ENCODE measurements at regions not wholly inside any gene's neighbourhood (a gene's known extent, or its start where the extent isn't known, plus 50 kb on each side); places are given as distances from the start of the nearest gene placed in this dataset.

GRCh38 chr21:19832551-19832950 lies 1165.7 kb upstream of the NCAM2 start:
- DNase-seq = no peak

DNA sequence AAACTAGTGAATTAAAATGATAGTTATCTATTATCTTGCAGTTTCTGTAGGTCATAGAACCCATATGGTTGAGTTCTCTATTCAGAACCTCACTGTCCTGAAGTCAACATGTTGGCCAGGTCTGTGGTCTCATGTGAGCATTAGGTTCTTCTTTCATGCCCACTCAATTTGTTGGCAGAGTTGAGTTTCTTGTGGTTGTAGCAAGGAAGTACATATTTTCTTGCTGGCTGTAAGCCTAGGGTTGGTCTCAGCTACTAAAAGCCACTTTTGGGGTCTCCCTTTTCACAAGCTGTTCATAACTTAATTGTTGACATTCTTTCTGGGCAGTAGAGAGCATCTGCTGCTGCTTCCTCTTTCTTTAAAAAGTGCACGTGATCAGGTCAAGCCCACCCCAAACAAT lies 1165.1 kb upstream of the NCAM2 start:
- no peak for DNase-seq

GRCh38 chr21:19842601-19843000 lies 1155.6 kb upstream of the NCAM2 start:
- DNase-seq = no peak

GRCh38 chr21:19844334-19844733 lies 1153.9 kb upstream of the NCAM2 start:
- DNase-seq = no peak

- DNase-seq = no peak
Observed at GRCh38 chr21:19850157-19850556, 1148.1 kb upstream of the NCAM2 start.

GRCh38 chr21:19853061-19853460 lies 1145.1 kb upstream of the NCAM2 start:
- no peak for DNase-seq

GRCh38 chr21:19853709-19854575 lies 1144.3 kb upstream of the NCAM2 start:
- DNase-seq = no peak

- no peak for DNase-seq
Observed at GRCh38 chr21:19855522-19855921, 1142.7 kb upstream of the NCAM2 start.

GRCh38 chr21:19864476-19864875 lies 1133.7 kb upstream of the NCAM2 start:
- DNase-seq = no peak

DNA sequence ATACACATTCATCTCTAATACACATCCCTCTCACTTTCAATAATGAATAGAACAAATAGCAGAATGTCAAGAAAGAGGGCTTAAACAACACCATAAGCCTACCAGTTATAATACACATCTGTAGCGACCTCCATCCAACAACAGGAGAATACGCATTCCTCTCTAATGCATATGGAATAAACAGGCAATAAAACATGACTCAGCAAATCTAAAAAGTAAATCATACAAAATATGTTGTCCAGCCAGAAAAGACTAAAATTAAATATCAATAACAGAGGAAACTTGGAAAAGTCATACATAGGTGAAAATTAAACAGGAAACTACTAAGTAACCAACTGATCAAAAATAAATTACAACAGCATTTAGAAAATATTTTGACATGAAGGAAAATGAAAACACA lies 1127.5 kb upstream of the NCAM2 start:
- no peak for DNase-seq

GRCh38 chr21:19874521-19874920 lies 1123.7 kb upstream of the NCAM2 start:
- no peak for DNase-seq

DNA sequence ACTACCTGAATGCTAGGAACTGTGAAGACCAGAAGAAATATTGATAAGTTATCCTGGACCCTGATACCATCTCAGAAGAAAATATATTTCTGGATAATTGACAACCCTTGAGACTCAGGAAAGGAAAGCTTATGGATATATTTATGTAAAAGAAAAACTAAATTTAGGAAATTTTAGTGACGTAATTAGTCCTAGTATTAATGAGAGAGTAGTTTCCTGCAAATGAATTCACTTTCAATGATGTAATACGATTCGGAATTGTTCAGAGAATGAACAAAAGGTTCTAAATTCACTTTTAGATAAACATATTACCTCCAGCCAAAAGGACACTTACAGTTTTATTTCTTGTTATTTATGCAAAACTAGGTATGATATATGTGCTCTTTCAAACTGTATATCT lies 1120.1 kb upstream of the NCAM2 start:
- no peak for DNase-seq

- DNase-seq = no peak
Observed at GRCh38 chr21:19899645-19900044, 1098.6 kb upstream of the NCAM2 start.

DNA sequence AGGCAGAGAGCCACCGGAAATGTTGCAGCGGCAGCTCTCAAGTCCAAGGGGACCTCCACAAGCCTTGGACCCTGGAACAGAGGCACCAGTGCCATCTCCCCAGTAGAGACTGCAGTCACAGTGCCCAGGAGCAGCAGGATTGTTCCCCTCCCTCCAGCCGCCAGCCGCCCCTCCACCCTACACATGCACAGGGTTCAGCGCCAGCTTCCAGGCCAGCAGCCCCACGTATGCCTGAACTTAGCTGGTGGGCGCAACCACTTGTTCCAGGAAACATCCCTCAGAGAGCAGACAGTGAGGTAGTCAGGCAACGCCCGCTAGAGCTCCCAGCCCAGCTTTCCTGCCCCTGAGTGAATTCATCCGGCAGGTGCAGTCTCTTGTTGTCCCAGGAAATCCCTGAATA lies 1098.1 kb upstream of the NCAM2 start:
- no peak for DNase-seq

DNA sequence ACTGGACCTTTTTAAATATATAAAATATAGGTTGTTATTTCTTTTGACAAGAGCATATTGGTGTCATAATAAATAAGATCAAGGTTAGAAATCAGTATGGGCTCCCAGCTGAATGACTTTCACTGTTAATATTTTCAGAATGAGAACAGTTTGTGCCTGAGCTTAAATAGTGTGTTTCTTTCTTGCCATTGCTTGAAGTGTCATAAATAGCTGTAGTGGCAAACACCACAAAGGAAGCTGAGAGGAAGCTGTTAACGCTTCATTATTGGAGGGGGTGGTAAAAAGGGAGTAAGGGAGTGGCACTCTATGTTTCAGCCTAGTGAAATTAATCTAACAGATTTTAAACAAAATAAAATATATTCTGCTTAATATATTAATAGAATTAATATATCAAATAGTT lies 1089.8 kb upstream of the NCAM2 start:
- DNase-seq = no peak

DNA sequence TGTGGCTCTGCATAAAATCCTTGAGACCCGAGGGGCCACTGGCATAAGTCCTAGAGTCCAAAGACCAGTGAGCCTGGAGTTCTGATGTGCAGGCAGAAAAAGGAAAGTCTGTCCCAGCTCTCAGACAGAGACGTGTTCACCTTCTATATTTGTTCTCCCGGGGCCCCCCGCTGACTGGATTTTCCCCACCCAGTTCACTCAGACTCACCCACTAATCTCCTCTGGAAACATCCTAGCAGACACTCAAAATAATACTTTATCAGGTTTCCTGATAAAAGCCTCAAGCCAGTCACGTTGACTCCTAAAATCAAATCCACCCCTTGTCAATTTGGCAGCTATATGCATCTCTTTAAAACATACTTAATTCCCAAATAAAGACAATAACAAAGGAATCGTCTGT lies 1084.2 kb upstream of the NCAM2 start:
- no peak for DNase-seq

DNA sequence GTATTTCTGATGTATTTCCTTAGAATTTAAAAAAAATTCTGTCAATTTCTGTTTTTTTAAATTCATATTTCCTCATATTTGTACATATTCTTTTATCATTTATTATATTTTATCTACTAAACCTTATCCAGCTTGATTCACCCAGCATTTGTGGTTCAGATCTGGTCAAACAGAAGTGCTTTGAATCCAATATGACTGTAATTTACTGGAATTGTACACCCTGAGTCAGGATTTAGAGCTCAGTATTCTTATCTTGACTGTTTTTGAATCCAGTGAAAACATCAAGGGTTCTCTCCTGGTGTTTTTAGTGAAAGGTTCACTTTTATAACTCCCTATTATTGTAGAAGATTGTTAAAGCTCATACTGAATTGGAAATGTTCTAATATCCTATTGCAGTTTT lies 1077.0 kb upstream of the NCAM2 start:
- no peak for DNase-seq

- no peak for DNase-seq
Observed at GRCh38 chr21:19922122-19922521, 1076.1 kb upstream of the NCAM2 start.

- no peak for DNase-seq
Observed at GRCh38 chr21:19935467-19935866, 1062.7 kb upstream of the NCAM2 start.

- no peak for DNase-seq
Observed at GRCh38 chr21:19937619-19938018, 1060.6 kb upstream of the NCAM2 start.

GRCh38 chr21:19941626-19942025 lies 1056.6 kb upstream of the NCAM2 start:
- DNase-seq = no peak

DNA sequence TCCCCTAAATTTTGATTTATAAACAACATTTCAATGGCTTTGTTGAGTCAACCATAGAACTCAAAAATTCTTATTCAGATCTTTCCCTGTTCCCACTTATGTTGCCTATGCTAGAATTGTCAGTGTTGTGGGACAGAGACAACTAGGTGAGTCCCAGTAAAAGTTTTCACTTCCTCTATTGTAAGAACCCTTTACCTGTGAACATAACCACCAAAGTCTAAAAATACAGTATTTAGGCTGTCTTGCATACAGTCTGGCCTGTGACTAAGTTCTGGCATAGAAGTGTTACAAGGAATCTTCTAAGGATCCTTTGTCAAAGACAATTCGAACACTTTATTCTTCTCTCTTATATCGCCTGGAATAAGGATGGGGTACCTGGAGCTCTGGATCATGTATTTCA lies 1047.9 kb upstream of the NCAM2 start:
- DNase-seq = no peak

DNA sequence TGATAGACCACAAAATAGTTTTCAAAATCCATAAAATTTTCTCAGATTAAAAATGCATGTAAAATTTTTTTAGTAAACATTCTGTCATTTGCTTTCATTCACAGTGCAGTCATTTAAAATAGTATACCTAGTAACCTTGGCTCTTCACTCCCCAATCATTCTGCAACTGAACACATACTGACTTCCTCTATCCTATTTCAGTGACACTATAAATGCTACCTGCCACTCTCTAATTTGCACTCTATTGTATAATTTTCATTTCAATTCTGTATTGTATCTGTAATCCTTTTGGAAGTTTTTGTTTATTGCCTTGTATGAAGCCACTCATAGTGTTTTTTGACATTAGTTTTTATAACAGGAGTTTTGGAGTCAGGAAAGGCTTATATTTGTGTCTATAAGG lies 1029.1 kb upstream of the NCAM2 start:
- DNase-seq = no peak

- no peak for DNase-seq
Observed at GRCh38 chr21:19981938-19982337, 1016.3 kb upstream of the NCAM2 start.

Measured in right lung (tissue), 2 donors.